ENCODE measurements at regions not wholly inside any gene's neighbourhood (a gene's known extent, or its start where the extent isn't known, plus 50 kb on each side); places are given as distances from the start of the nearest gene placed in this dataset.

DNA sequence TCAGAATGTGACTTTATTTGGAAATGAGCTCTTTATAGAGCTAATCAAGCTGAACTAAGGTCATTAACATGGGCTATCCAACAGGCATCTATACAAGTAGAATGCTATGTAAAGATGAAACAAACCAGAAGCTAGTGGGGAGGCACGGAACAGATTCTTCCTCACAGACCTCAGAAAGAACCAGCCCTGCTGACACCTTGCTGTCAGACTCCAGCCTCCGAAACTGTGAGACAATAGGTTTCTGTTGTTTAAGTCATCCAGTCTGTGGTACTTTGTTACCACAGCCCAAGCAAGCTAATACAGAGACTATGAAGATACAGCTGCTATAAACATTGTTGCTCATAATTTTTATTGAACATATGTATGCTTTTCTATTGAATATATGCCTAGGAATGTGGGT lies 406.3 kb upstream of the CHRM3 start:
- TF ChIP-seq YY1 (IDR thresholded peaks at IDR 0.05) (no peak), RAD21 (IDR thresholded peaks at IDR 0.05) (no peak), GABPA (IDR thresholded peaks at IDR 0.05 in 1 of 2, conservative IDR thresholded peaks at IDR 0.05 in 1 of 2) (no peak), TAF1 (conservative IDR thresholded peaks at IDR 0.05) (no peak), SP1 (IDR thresholded peaks at IDR 0.05) (no peak), JUND (IDR thresholded peaks at IDR 0.05) (no peak), HNF4G (IDR thresholded peaks at IDR 0.05) (no peak)
- TF ChIP-seq, protein P1, sequence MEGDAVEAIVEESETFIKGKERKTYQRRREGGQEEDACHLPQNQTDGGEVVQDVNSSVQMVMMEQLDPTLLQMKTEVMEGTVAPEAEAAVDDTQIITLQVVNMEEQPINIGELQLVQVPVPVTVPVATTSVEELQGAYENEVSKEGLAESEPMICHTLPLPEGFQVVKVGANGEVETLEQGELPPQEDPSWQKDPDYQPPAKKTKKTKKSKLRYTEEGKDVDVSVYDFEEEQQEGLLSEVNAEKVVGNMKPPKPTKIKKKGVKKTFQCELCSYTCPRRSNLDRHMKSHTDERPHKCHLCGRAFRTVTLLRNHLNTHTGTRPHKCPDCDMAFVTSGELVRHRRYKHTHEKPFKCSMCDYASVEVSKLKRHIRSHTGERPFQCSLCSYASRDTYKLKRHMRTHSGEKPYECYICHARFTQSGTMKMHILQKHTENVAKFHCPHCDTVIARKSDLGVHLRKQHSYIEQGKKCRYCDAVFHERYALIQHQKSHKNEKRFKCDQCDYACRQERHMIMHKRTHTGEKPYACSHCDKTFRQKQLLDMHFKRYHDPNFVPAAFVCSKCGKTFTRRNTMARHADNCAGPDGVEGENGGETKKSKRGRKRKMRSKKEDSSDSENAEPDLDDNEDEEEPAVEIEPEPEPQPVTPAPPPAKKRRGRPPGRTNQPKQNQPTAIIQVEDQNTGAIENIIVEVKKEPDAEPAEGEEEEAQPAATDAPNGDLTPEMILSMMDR (IDR thresholded peaks at IDR 0.05; ENCODE audit: low read depth, low read length, missing input control): no peak
- TF ChIP-seq, protein P2, sequence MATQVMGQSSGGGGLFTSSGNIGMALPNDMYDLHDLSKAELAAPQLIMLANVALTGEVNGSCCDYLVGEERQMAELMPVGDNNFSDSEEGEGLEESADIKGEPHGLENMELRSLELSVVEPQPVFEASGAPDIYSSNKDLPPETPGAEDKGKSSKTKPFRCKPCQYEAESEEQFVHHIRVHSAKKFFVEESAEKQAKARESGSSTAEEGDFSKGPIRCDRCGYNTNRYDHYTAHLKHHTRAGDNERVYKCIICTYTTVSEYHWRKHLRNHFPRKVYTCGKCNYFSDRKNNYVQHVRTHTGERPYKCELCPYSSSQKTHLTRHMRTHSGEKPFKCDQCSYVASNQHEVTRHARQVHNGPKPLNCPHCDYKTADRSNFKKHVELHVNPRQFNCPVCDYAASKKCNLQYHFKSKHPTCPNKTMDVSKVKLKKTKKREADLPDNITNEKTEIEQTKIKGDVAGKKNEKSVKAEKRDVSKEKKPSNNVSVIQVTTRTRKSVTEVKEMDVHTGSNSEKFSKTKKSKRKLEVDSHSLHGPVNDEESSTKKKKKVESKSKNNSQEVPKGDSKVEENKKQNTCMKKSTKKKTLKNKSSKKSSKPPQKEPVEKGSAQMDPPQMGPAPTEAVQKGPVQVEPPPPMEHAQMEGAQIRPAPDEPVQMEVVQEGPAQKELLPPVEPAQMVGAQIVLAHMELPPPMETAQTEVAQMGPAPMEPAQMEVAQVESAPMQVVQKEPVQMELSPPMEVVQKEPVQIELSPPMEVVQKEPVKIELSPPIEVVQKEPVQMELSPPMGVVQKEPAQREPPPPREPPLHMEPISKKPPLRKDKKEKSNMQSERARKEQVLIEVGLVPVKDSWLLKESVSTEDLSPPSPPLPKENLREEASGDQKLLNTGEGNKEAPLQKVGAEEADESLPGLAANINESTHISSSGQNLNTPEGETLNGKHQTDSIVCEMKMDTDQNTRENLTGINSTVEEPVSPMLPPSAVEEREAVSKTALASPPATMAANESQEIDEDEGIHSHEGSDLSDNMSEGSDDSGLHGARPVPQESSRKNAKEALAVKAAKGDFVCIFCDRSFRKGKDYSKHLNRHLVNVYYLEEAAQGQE (IDR thresholded peaks at IDR 0.05): no peak
- TF ChIP-seq, protein P3, sequence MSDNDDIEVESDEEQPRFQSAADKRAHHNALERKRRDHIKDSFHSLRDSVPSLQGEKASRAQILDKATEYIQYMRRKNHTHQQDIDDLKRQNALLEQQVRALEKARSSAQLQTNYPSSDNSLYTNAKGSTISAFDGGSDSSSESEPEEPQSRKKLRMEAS (IDR thresholded peaks at IDR 0.05): no peak
